Ureter (tissue), 1 donor: ENCODE measurements at regions not wholly inside any gene's neighbourhood (a gene's known extent, or its start where the extent isn't known, plus 50 kb on each side); places are given as distances from the start of the nearest gene placed in this dataset.
"Not testable (repeated sequence)": the region's sequence is repeated elsewhere in the genome, so short reads cannot be mapped to it uniquely, and the experiment has no call there.

Source experiments
- DNase-seq: peaks from one replicate; pipeline ENCODE4 v3.0.0-alpha.2; 2020; ENCODE audit warnings: low spot score
- donor health status: DM: yes; HTN: yes; CAD: no.

DNA sequence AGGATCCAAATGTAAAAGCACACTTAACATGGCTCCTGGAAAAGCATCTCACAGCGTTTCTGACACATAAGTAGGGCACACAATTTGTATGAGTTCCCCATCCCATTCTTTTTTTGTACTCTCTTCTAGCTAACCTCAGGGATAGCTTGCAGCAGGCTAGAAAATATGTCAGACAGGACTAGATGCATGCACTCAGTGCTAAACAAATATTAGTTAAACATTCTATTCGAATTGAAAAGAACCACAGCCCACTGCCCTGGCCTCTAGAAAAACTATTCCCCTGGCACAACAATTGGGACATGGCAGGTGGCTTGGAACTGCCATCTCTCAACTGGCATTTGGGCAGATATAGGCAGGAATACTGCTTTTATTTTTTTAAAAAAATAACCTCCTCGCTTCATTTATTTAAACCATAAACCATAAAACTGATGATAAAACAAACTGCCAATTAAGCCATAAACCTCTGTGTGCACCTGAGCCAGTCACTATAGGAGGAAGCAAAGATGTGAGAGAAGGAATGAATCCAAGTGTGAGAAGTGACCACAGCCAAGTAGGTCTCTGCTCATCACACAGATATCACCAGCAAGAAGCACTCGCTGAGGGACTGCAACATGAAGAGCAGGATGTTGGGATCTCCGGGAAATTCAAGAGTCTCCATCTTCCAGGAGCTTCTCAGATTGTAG, 394.1 kb downstream of the NEBL start:
- no peak for DNase-seq

DNA sequence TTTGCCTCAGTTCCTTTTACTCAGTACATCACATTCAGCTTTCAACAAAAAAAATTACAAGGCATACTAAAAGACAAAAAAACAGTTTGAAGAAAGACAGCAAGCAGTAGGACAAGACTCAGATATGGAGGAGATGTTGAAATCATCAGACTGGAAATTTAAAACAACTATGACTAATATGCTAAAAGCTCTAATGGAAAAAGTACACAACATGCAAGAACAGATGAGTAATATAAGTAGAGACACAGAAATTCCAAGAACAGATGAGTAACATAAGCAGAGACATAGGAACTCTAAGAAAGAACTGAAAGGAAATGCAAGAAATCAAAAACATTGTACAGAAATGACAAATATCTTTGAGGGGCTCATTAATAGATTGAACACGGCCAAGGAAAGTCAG, 402.6 kb downstream of the NEBL start:
- no peak for DNase-seq

DNA sequence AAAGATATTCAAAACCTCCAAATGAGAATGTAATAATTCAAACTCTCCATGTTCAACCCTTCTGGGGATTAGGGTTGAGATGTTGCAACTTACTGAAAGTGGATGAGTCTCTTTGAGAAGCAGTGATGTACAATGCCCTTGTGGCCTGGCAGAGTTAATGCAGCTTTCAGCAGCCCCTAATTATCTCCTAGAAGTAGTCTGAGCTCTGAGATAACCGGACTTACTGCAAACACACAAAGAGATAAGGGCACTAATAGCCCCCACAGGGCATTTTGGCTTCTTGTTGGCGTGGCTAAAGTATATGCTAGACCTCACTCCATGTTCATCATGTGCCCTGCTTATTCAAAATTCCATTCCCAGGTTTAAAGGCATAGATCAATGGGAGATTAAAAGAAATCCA, 404.7 kb downstream of the NEBL start:
- DNase-seq: no peak

DNA sequence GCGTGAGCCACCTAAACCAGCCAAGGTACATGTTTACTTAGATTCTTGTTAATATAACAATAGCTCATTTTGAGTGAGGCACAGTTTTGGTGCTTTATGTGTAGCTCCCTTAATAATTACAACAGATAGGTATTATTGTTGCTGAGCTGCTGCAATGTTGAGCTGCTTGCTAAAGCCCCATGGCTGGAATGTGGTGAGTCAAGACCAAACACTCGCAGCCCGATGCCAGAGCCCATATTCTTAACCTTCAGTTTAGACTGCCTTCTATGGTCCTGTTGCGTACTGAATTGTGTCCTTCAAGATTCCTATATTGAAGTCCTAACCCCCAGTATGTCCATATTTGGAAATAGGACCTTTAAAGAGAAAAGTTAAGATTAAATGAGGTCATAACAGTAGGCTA, 407.1 kb downstream of the NEBL start:
- DNase-seq: no peak

DNA sequence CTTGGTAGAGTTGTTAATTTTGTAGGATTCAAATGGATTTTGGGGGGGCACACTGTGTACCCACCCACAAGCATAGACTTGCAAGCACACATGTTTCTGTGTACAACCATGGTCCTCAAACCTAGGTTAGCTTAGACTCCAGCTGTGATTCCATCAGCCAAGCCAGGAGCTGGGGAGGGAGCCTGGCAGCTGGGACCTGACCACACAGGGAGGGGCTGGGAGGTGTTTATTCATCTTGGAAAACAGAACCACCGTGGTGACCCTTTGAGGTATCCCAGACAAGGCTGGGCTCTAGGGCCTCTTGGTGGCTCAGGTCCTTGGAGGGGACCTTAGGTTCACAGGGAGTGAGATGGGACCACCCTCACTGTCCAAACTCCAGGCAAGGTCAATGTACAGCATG, 410.3 kb downstream of the NEBL start:
- no peak for DNase-seq

DNA sequence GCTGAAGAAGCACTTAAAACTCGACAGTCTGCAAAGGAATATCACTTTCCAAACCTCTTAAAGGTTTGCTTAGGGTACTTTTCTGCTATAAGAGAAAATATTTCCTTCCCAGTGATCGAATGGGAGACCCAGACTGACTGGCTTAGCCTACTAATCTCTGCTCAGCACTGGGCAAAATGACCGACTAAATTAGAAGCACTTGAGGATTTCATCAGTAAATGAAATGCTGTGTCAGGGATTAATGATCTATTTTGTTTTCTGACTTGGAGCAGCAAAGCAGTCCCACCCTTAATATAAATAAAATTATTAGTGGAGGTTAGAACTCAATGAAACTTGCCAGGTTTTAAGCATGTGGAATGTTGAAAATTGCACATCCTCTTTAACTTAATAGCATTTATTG, 411.6 kb downstream of the NEBL start:
- no peak for DNase-seq

DNA sequence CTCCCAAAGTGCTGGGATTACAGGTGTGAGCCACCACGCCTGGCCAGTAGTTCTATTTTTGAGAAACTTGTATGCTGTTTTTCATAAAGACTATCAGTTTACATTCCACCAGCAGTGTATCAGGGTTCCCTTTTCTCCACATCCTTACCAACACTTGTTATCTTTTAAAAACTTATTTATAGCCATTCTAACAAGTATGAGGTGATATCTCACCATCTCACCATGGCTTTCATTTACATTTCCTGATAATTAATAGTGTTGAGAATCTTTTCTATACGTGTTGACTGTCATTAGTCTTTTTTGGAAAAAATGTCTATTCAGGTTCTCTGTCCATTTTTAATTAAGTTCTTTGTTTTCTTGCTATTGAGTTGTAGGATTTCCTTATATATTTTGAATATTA, 416.1 kb downstream of the NEBL start:
- DNase-seq: no peak

DNA sequence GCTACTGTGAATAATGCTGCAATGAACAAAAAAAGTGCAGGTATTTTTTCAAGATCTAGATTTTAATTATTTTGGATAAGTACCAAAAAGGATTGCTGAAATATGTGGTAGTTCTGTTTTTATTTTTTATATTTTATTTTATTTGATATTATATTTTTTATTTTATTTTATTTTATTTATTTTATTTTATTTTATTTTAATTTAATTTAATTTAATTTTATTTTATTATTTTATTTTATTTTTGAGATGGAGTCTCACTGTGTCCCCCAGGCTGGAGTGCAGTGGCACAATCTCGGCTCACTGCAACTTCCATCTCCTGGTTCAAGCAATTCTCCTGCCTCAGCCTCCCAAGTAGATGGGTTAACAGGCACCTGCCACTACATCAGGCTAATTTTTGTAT, 416.5 kb downstream of the NEBL start:
- not testable (repeated sequence) for DNase-seq

DNA sequence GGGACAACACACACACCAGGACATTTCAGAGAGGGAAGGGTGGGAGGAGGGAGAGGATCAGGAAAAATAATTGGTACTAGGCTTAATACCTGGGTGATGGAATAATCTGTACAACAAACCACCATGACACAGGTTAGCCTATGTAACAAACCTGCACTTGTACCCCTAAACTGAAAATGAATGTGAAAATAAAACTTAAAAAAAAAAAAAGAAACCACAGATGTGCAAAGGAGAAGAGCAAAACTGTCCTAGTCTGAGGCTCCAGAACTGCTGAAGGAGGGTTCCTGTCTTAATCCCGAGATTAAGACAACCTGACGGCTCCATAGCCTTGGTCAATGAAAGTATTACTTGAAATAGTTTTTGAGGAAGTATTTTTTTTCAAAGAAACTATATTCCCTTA, 423.0 kb downstream of the NEBL start:
- no peak for DNase-seq

DNA sequence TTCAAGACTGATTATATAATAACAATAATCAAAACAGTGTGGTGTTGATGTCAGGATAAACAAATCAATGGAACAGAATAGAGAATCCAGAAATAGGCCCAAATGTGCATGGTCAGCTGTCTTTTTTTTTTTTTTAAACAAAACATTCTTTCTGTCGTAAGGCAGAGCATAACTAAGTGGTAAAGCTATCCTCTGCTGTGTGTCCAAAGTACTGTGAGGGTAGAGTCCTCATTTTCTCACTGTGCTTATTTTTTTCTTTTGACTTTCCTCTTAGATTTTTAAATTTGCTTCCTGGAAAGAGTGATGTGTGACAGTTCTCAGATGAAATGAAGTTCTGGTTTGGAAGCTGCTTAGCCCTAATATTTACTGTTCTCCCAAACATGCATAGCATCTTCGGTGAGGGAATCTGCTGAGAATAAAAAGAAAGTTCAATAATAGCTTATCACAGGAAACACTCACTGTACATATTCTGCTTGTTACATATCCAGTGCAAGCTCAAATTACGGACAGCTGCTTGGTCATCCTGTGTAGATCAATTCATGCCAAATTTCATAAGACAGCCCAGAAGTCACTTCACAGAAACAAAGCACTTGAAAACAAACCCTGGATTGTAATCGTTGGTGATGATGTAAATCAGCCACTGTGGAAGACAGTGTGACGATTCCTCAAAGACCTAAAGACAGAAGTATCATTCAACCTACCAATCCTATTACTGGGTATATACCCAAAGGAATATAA, 423.9 kb downstream of the NEBL start:
- no peak for DNase-seq

DNA sequence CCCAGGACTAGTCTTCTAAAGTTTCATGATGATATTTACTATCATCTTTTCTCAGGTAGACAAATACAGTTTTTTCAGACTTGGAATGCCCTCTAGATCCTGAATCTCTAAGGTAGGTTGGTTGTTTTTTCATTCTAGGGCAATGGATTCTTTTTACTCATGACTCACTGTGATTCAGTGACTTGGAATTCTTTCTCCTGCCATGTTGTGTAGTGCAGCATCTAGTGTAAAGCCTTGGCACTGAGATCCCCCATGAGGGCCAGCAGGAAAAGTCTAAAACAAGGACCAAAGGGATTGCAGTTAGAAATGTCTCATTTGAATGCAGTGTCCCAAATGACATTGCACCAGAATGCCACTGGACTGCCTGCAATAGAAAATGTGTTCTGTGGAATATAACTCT, 430.4 kb downstream of the NEBL start:
- no peak for DNase-seq

DNA sequence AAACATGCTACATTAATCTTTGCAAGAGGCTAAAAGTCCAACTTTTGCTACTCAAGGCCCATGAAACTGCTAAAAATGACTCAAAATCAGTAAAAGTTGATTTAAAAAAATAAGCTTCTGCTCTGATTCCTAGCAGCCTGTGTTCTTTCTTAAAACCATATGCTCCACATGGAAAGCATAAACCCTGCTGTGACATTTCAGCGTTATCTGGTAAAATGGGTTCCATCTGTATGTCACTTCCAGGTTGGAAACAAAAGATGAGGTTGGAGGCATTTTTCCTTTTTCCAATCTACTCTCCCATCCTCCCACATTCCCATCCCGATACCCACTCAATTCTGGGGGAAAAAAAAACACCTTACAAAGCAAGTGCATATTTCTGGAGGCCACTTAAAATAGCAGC, 439.5 kb downstream of the NEBL start:
- no peak for DNase-seq

DNA sequence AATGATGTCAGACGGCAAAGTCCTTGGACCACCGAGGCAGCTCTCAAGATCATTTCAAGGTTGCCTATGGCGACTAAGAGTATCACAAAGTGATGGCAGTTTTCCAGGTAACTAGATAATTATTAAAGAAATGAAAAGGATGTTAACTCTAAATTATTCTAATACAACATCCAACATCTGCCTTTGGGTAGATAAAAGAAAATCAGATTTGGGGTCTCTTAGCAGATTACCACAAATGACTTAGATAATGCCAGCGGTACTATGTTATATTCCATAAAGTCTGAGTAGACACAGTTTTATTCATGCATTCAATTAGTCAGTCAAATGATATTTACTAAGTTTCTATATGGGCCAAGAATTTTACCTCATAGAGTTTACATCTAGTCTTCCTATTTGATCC, 441.3 kb downstream of the NEBL start:
- DNase-seq: no peak

DNA sequence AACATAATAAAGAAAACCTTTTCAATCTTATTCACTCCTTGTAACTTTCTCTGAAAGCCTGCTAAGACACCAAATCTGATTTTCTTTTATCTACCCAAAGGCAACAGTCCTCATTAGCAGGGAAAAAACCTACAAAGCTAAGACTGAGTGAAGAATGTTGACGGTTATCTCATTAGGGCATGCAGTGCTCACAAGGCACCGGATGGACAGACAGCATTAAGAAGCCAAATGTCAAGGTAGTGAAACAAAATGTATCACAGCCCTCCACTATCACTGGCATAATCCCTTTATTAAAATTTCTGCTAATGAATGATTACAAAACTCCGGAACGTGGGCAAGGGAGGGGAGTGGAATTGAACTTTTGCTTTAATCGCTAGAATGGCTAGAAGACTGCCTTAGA, 442.8 kb downstream of the NEBL start:
- DNase-seq: no peak

DNA sequence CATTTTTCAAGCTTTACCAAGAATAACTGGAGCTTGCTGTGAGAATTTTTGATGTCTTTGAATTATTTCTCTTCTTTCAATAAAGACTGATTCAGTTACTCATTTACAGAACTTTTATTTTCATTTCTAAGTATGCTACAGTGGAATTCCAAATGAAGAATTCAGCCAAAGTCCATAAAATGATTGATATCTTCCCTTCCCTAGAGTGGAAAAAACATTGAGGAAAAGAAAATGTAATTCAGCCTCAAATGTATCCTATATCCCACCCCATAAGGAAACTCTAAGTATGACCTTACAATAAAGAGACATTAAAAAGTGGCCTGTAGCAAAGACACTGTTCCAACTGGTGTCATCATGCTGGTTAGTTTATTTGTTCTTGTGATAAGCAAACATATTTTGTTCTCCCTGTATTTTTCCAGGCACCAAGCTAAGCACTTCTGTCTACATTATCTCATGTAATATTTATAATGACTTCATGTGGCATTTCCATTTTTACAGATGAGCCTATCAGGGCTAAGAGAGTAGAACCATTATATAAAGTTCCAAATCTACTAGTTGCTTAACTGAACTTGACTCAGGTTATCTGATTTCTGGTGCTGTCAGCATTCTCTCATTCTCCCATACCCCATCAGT, 450.4 kb downstream of the NEBL start:
- DNase-seq: no peak

DNA sequence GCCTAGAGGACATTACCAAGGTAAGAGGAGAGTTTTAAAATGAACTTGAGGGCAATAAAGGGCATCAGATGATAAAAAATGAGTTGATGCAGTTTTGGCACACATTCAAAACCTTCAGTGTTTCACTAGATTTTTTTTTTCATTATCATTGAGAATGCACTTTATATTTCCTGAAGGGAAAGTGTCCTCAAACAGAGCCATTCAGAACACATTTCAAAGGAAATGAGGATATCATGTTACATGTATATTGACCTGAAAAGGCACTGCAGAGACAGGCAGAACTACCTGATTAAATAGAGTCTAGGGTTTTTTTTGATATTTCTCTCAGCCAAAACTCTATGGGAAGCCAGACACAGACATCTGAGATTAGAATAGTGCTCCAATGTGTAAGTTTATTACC, 454.0 kb downstream of the NEBL start:
- DNase-seq: no peak

DNA sequence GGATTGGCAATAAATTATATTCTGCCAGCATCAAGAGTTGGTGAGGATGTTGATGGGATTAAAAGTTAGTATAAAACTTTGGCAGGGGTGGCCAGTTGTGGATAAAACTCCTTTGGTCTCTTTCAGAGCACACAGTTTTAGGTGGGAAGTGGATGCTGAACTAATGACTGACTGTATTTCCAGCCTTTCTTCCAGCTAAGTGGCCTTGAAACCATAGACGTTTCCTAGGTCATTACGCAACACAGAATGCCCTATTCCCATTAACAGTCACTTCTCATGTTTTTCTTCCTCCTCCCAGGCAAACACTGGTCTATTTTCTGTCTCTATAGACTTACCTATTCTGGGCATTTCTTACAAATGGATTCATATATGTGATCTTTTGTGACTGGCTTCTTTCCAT, 467.4 kb downstream of the NEBL start:
- DNase-seq: no peak

DNA sequence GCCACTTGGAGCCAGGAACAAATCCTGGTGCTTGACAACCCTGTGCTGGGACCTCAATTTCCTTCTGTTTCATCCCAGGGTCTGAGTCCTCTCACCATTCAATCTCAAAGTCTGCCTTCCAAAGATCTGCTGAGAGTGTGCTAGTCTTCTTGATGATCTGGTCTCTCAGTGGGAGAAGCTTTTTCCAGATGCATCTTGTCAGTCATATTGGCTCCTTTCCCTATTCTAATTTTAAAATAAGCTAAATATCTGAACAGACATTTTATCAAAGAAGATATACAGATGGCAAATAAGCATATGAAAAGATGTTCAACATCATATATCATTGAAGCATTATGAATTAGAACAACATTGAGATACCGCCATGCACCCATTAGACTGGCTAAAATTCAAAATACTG, 469.3 kb downstream of the NEBL start:
- DNase-seq: no peak

DNA sequence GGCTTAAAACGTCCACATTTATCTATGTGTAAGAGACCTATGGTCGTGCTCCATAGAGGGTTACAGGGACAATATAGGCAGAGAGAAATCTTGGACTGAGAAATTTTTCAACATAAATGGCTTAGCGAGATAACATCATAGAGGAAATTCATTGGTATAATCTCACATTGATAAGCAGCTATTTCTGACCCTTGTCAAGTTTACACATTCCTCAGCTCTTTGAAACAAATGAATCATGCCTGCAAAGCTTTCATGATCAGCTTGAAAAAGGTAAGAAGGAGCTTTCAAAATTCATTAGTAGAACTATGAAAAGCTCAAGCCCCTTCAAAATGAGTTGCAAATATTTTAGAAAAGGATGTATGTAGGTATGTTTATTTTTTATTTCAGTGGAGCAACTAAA, 478.8 kb downstream of the NEBL start:
- no peak for DNase-seq

DNA sequence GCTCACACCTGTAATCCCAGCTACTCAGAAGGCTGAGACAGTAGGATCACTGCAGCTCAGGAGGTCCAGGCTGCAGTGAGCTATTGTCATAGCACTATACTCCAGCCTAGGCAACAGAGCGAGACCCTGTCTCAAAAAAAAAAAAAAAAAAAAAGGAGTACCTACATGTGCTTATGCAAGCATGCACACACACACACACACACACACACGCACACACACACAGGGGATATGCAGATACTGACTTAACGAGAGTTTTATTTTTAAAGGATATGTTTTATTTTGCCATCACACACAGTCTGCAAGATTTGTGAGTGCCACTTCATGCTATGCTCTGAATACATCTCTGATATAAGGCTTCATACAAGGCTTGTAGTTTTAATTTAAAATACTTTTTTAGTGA, 479.3 kb downstream of the NEBL start:
- no peak for DNase-seq

DNA sequence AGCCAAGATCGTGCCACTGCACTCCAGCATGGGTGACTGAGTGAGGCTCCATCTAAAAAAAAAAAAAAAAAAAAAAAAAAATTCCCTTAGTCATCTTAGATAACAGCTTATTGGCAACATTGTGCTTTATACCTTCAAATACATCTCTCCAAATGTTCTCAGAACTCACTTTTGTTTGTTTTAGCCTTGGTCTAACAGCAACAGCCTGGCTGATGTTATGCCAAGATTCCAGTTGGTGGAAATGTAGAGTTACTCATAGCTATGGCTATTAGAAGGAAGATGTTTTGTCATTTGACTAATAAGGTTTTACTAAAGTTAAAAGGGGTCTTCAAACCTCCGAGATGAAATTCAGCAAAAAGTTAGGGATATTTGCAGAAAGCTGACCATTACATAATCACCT, 481.4 kb downstream of the NEBL start:
- DNase-seq: no peak

DNA sequence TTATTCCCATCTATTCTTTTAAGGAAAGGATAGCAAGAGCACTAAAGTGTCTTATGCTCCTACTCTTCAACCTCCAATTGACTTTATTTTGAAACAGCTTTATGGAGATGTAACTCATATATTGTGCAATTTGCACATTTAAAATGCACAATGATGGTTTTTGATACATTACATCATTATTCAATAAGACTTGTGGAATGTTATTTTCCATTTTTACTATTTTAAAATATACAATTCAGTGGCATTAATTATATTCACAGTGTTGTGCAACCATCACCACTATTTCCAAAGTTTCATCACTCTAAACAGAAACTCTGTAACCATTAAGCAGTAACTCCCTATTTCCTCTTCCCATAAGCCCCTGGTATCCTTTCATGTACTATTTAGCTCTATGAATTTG, 489.8 kb downstream of the NEBL start:
- no peak for DNase-seq
